ENCODE measurements at regions not wholly inside any gene's neighbourhood (a gene's known extent, or its start where the extent isn't known, plus 50 kb on each side); places are given as distances from the start of the nearest gene placed in this dataset.

GRCh38 chr22:27407369-27407985, 394.1 kb downstream of the MN1 start:
- no peak for TF ChIP-seq CTCF (IDR thresholded peaks at IDR 0.05)
- TF ChIP-seq POLR2A (IDR thresholded peaks at IDR 0.05) = no peak

All from vagina (tissue), 2 donors.